SK-N-SH treated with all-trans-retinoic acid at 6 μM for 48 hours (cell line): ENCODE measurements at regions not wholly inside any gene's neighbourhood (a gene's known extent, or its start where the extent isn't known, plus 50 kb on each side); places are given as distances from the start of the nearest gene placed in this dataset.

Experiments
- ATAC-seq: fragments of 200-7000 bp; cut with Tn5 transposase; 3 replicates; pipeline ENCODE4 v1.9.1; 2020; ENCODE audit warnings: mild to moderate bottlenecking, moderate library complexity
- ARNTL ChIP-seq: fragments of 450-650 bp; formaldehyde crosslinking; IDR thresholded peaks from 2 replicates; pipeline ENCODE4 v1.5.0; 2020; ENCODE audit warnings: low read depth, mild to moderate bottlenecking, moderate library complexity, borderline replicate concordance
- CREB5 ChIP-seq: fragments of 250-450 bp; sonication (Bioruptor Pico); IDR thresholded peaks from 2 replicates; pipeline ENCODE4 v1.5.1; 2020; ENCODE audit warnings: low read depth, mild to moderate bottlenecking, moderate library complexity
- CSDC2 ChIP-seq: fragments of 250-450 bp; sonication (Bioruptor Pico); IDR thresholded peaks from 2 replicates; pipeline ENCODE4 v1.5.0; 2020; ENCODE audit warnings: mild to moderate bottlenecking, moderate library complexity
- CSRNP3 ChIP-seq: fragments of 250-450 bp; sonication (Bioruptor Pico); IDR thresholded peaks from 2 replicates; pipeline ENCODE4 v1.5.1; 2021; ENCODE audit warnings: mild to moderate bottlenecking, moderate library complexity
- ESRRG ChIP-seq: fragments of 250-450 bp; sonication (Bioruptor Pico); IDR thresholded peaks from 2 replicates; pipeline ENCODE4 v1.6.1; 2021; ENCODE audit warnings: mild to moderate bottlenecking
- GLIS3 ChIP-seq: fragments of 250-450 bp; sonication (Bioruptor Pico); IDR thresholded peaks from 2 replicates; pipeline ENCODE4 v1.5.0; 2020; ENCODE audit warnings: mild to moderate bottlenecking, moderate library complexity
- ISL1 ChIP-seq: fragments of 250-450 bp; sonication (Bioruptor Pico); IDR thresholded peaks from 2 replicates; pipeline ENCODE4 v2.1.2; 2022; ENCODE audit warnings: mild to moderate bottlenecking, moderate library complexity
- PATZ1 ChIP-seq: fragments of 250-450 bp; sonication (Bioruptor Pico); IDR thresholded peaks from 2 replicates; pipeline ENCODE4 v1.8.0; 2020; ENCODE audit warnings: mild to moderate bottlenecking, moderate library complexity, borderline replicate concordance
- POU6F1 ChIP-seq: fragments of 250-450 bp; sonication (Bioruptor Pico); IDR thresholded peaks from 2 replicates; pipeline ENCODE4 v1.8.0; 2021; ENCODE audit warnings: low read depth, mild to moderate bottlenecking, moderate library complexity, borderline replicate concordance
- PPARA ChIP-seq: fragments of 250-450 bp; sonication (Bioruptor Pico); IDR thresholded peaks from 2 replicates; pipeline ENCODE4 v1.5.0; 2020; ENCODE audit warnings: mild to moderate bottlenecking, borderline replicate concordance
- RARB ChIP-seq: fragments of 250-450 bp; sonication (Bioruptor Pico); IDR thresholded peaks from 2 replicates; pipeline ENCODE4 v1.8.0; 2021; ENCODE audit warnings: mild to moderate bottlenecking, moderate library complexity
- SNAI2 ChIP-seq: fragments of 250-450 bp; sonication (Bioruptor Pico); IDR thresholded peaks from 2 replicates; pipeline ENCODE4 v1.5.0; 2020; ENCODE audit warnings: mild to moderate bottlenecking, moderate library complexity
- TCF4 ChIP-seq: fragments of 250-450 bp; sonication (Bioruptor Pico); IDR thresholded peaks from 2 replicates; pipeline ENCODE4 v1.8.0; 2021; ENCODE audit warnings: mild to moderate bottlenecking, moderate library complexity, borderline replicate concordance
- TOX ChIP-seq: fragments of 250-450 bp; sonication (Bioruptor Pico); IDR thresholded peaks from 2 replicates; pipeline ENCODE4 v1.8.0; 2021; ENCODE audit warnings: mild to moderate bottlenecking, moderate library complexity, borderline replicate concordance
- TSHZ2 ChIP-seq: fragments of 250-450 bp; sonication (Bioruptor Pico); IDR thresholded peaks from 2 replicates; pipeline ENCODE4 v1.5.0; 2020; ENCODE audit warnings: mild to moderate bottlenecking, moderate library complexity
- ZC3H10 ChIP-seq: fragments of 250-450 bp; sonication (Bioruptor Pico); IDR thresholded peaks from 2 replicates; pipeline ENCODE4 v1.5.1; 2021; ENCODE audit warnings: mild to moderate bottlenecking, moderate library complexity
- ZFP3 ChIP-seq: fragments of 250-450 bp; sonication (Bioruptor Pico); IDR thresholded peaks from 2 replicates; pipeline ENCODE4 v1.5.0; 2020; ENCODE audit warnings: mild to moderate bottlenecking, moderate library complexity
- ZFP30 ChIP-seq: fragments of 450-650 bp; formaldehyde crosslinking; IDR thresholded peaks from 2 replicates; pipeline ENCODE4 v1.5.0; 2022; ENCODE audit warnings: mild to moderate bottlenecking, moderate library complexity
- ZNF565 ChIP-seq: fragments of 450-650 bp; formaldehyde crosslinking; conservative IDR thresholded peaks from 2 replicates; pipeline ENCODE4 v1.5.0; 2020; ENCODE audit warnings: low read depth, mild to moderate bottlenecking, moderate library complexity
- ZNF70 ChIP-seq: fragments of 450-650 bp; formaldehyde crosslinking; IDR thresholded peaks from 2 replicates; pipeline ENCODE4 v1.5.0; 2020; ENCODE audit warnings: mild to moderate bottlenecking, moderate library complexity
- ZNF8 ChIP-seq: fragments of 450-650 bp; formaldehyde crosslinking; IDR thresholded peaks from 2 replicates; pipeline ENCODE4 v1.5.0; 2020; ENCODE audit warnings: mild to moderate bottlenecking, moderate library complexity

GRCh38 chr4:177632481-177632880, 190.2 kb upstream of the AGA start:
- no peak for ATAC-seq
- no peak for TF ChIP-seq CSRNP3
- no peak for TF ChIP-seq ZNF8 (CRISPR knock-in tag)
- no peak for TF ChIP-seq ZFP3 (CRISPR knock-in tag)
- no peak for TF ChIP-seq PPARA
- TF ChIP-seq ZNF70: no peak
- TF ChIP-seq GLIS3 (CRISPR knock-in tag): no peak
- TF ChIP-seq ISL1 (CRISPR knock-in tag): no peak

GRCh38 chr4:177638871-177639270, 196.6 kb upstream of the AGA start:
- TF ChIP-seq PPARA (no peak), RARB (CRISPR knock-in tag) (no peak), PATZ1 (no peak), TSHZ2 (CRISPR knock-in tag) (no peak), ISL1 (CRISPR knock-in tag) (no peak), ARNTL (CRISPR knock-in tag) (no peak), ZC3H10 (no peak)
- ATAC-seq: no peak

- ATAC-seq: no peak
- no peak for TF ChIP-seq ZNF565
- TF ChIP-seq ZNF70: no peak
- no peak for TF ChIP-seq ZNF8 (CRISPR knock-in tag)
- TF ChIP-seq CSDC2 (CRISPR knock-in tag): no peak
- no peak for TF ChIP-seq RARB (CRISPR knock-in tag)
- TF ChIP-seq POU6F1: no peak
- TF ChIP-seq ZFP30 (CRISPR knock-in tag): no peak
- no peak for TF ChIP-seq TCF4 (CRISPR knock-in tag)
- no peak for TF ChIP-seq CREB5 (CRISPR knock-in tag)
- no peak for TF ChIP-seq GLIS3 (CRISPR knock-in tag)
- no peak for TF ChIP-seq ARNTL (CRISPR knock-in tag)
- TF ChIP-seq ESRRG: no peak
- TF ChIP-seq TOX (CRISPR knock-in tag): no peak
- TF ChIP-seq ZC3H10: no peak
- no peak for TF ChIP-seq CSRNP3
- no peak for TF ChIP-seq PATZ1
- no peak for TF ChIP-seq PPARA
- TF ChIP-seq TSHZ2 (CRISPR knock-in tag): no peak
- no peak for TF ChIP-seq SNAI2 (CRISPR knock-in tag)
- TF ChIP-seq, all 23 proteins: peak for 0
Observed at GRCh38 chr4:177640864-177641263, 198.6 kb upstream of the AGA start.
